RWPE1 (cell line): ENCODE measurements at regions not wholly inside any gene's neighbourhood (a gene's known extent, or its start where the extent isn't known, plus 50 kb on each side); places are given as distances from the start of the nearest gene placed in this dataset.
A peak's percentile ranks its signal among the peaks of the same experiment; 100 is the strongest.

Source experiments
- CTCF ChIA-PET: fragments of 350-600 bp; sonication (Branson Sonifier 250); formaldehyde crosslinking; extraction: SDS; loops from one replicate; lab custom pipeline; 2021; lab: Yijun Ruan, JAX
- POLR2A ChIA-PET: fragments of 400-600 bp; formaldehyde crosslinking; extraction: SDS; loops from one replicate; lab custom pipeline; 2020; ENCODE audit warnings: antibody characterized with exemption; ENCODE audit not compliant: low non-redundant PET; lab: Yijun Ruan, JAX
- DNase-seq: peaks from one replicate; pipeline ENCODE4 v3.0.0; 2012; ENCODE audit warnings: low spot score
- H3K27ac ChIP-seq: fragments of 450-650 bp; 2 replicates; pipeline ENCODE4 v1.5.1; 2017
- TF ChIP-seq, protein P1 (sequence below): fragments of 450-650 bp; conservative IDR thresholded peaks from 2 replicates; pipeline ENCODE4 v1.5.1; 2017; ENCODE audit warnings: low read depth, mild to moderate bottlenecking

GRCh38 chr14:56416213-56416612, 163.4 kb upstream of the TMEM260 start:
- H3K27ac ChIP-seq: no peak overlapping the region
- POLR2A ChIA-PET: no interaction called here
- TF ChIP-seq, protein P1, sequence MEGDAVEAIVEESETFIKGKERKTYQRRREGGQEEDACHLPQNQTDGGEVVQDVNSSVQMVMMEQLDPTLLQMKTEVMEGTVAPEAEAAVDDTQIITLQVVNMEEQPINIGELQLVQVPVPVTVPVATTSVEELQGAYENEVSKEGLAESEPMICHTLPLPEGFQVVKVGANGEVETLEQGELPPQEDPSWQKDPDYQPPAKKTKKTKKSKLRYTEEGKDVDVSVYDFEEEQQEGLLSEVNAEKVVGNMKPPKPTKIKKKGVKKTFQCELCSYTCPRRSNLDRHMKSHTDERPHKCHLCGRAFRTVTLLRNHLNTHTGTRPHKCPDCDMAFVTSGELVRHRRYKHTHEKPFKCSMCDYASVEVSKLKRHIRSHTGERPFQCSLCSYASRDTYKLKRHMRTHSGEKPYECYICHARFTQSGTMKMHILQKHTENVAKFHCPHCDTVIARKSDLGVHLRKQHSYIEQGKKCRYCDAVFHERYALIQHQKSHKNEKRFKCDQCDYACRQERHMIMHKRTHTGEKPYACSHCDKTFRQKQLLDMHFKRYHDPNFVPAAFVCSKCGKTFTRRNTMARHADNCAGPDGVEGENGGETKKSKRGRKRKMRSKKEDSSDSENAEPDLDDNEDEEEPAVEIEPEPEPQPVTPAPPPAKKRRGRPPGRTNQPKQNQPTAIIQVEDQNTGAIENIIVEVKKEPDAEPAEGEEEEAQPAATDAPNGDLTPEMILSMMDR: no peak
- CTCF ChIA-PET: interaction anchor here (0.6 kb wide), 1 partner anchor 158 kb away, joined by 3 read pairs; no protein-coding TSS in a partner anchor
- DNase-seq: no peak

GRCh38 chr14:56417173-56417572, 162.4 kb upstream of the TMEM260 start:
- DNase-seq: no peak
- no peak overlapping the region for H3K27ac ChIP-seq
- ChIA-PET CTCF (no interaction called here), POLR2A (no interaction called here)
- TF ChIP-seq, protein P1: no peak

GRCh38 chr14:56419750-56420149, 159.8 kb upstream of the TMEM260 start:
- H3K27ac ChIP-seq: no peak overlapping the region
- DNase-seq: no peak
- ChIA-PET CTCF (interaction anchor here (0.5 kb wide), 1 partner anchor 614 kb away, joined by 3 read pairs; no protein-coding TSS in a partner anchor), POLR2A (no interaction called here)
- TF ChIP-seq, protein P1: no peak

DNA sequence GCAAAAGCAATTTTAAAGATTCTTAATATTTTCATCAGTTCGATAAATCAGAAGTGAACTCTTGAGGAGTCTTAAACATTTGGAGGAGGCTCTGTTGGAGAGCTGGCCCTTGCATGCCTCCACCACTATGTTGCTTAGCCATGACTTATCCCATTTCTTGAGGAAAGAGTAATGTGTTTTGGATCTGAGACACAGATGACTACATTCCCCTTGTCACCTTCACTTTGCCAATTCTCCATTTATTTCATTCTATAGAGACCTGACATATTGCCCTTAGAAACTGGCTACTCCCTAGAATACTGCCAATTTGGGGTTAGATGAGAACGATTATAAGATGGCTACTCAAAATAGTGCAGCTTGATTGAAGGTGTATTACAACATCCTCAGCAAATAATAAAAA, 157.4 kb upstream of the TMEM260 start:
- DNase-seq: no peak
- POLR2A ChIA-PET: no interaction called here
- CTCF ChIA-PET: interaction anchor here (1.2 kb wide), 1 partner anchor 52 kb away, joined by 3 read pairs; no protein-coding TSS in a partner anchor
- TF ChIP-seq, protein P1: no peak
- H3K27ac ChIP-seq: no peak overlapping the region

GRCh38 chr14:56422703-56423213, 156.8 kb upstream of the TMEM260 start:
- ChIA-PET POLR2A (no interaction called here), CTCF (interaction anchor here (0.5 to 1.2 kb wide), 2 partner anchors 16 to 52 kb away, joined by 3 to 4 read pairs; no protein-coding TSS in a partner anchor)
- DNase-seq: peak; percentile 56
- TF ChIP-seq, protein P1: peak; percentile 70
- no peak overlapping the region for H3K27ac ChIP-seq

GRCh38 chr14:56423544-56423943, 156.1 kb upstream of the TMEM260 start:
- ChIA-PET CTCF (no interaction called here), POLR2A (no interaction called here)
- H3K27ac ChIP-seq: no peak overlapping the region
- DNase-seq: no peak
- TF ChIP-seq, protein P1: no peak
